ENCODE measurements at regions not wholly inside any gene's neighbourhood (a gene's known extent, or its start where the extent isn't known, plus 50 kb on each side); places are given as distances from the start of the nearest gene placed in this dataset.

DNA sequence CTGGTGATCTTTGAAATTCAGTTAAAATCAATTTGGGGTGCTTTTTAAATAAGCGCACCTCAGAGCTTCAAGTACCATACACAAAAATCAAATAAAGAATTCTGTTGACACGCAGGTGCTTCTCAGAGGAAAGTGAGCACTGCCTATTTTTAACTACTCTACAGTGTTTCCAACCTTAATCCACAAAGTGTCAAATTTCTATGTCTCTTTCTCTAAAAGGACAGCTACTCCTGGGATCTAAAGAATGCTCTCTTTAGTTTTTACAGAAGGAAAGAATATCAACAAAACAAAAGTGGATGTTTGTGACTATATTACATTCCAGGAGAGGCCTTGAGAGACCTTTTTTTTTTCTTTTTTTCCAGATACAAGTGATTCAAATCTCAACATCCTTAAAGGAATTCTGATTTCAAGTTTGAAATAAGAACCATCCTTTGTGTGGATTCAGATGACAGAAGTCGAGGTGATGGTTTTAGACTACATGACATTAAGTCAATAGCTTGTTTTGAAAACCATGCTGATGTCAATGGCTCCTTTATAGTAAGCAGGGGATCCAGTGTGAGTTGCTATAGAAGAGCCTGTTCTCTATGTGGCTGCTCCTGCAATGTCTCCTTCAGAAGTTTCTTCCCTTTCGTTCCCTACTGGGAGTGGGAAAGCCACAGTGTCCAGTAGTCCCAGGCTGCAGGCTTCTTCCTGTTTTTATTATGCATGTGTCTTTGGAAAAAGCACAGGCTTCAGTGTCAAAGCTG, 67.2 kb upstream of the DEFB112 start:
- DNase-seq = no peak
- Histone ChIP-seq H3K4me1 (no peaks in the 10 kb centered on the region), H3K9me3 (no peaks in the 10 kb centered on the region), H3K36me3 (no peaks in the 10 kb centered on the region), H3K27me3 (no peaks in the 10 kb centered on the region), H3K4me3 (no peak overlapping the region), H3K27ac (no peak overlapping the region)
- TF ChIP-seq, protein P1, sequence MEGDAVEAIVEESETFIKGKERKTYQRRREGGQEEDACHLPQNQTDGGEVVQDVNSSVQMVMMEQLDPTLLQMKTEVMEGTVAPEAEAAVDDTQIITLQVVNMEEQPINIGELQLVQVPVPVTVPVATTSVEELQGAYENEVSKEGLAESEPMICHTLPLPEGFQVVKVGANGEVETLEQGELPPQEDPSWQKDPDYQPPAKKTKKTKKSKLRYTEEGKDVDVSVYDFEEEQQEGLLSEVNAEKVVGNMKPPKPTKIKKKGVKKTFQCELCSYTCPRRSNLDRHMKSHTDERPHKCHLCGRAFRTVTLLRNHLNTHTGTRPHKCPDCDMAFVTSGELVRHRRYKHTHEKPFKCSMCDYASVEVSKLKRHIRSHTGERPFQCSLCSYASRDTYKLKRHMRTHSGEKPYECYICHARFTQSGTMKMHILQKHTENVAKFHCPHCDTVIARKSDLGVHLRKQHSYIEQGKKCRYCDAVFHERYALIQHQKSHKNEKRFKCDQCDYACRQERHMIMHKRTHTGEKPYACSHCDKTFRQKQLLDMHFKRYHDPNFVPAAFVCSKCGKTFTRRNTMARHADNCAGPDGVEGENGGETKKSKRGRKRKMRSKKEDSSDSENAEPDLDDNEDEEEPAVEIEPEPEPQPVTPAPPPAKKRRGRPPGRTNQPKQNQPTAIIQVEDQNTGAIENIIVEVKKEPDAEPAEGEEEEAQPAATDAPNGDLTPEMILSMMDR (IDR thresholded peaks at IDR 0.05) = no peak
- TF ChIP-seq POLR2AphosphoS5 (IDR thresholded peaks at IDR 0.05) (no peak), POLR2A (IDR thresholded peaks at IDR 0.05) (no peak), EP300 (IDR thresholded peaks at IDR 0.05) (no peak)
- intact Hi-C loops (cut with DNase I; ENCODE audit: low total_unique reads) = no loop called here
- WGBS, 5 donors = 44 to 74% (median 54%) methylated on average over 4 of the region's 4 CpGs

DNA sequence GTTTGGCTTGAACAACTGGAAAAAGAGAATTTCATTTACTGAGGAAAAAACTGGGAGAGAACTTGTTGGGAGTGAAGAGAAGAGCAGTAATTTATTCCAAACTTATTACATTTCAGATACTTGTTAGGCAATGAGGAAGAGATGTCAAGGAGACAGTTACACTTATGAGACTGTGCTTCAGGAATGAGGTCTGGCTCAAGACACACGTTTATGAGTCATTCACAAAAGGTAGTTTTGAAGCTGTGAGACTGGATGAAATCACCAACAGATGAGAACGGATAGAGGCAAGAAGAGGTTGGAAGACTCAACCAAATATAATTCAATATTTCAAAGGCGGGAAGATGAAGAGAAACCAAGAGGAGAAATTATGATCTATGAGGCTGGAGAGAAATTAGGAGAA, 70.6 kb upstream of the DEFB112 start:
- TF ChIP-seq POLR2A (IDR thresholded peaks at IDR 0.05) = no peak
- TF ChIP-seq, protein P1 (IDR thresholded peaks at IDR 0.05) = no peak
- TF ChIP-seq POLR2AphosphoS5 (IDR thresholded peaks at IDR 0.05) = no peak
- no peak overlapping the region for H3K27ac ChIP-seq
- no peaks in the 10 kb centered on the region for H3K9me3 ChIP-seq
- H3K4me3 ChIP-seq = no peak overlapping the region
- H3K36me3 ChIP-seq = no peaks in the 10 kb centered on the region
- no peaks in the 10 kb centered on the region for H3K27me3 ChIP-seq
- intact Hi-C loops (cut with DNase I; ENCODE audit: low total_unique reads) = loop anchor here (10.0 kb wide), 1 partner anchor 485 kb away; no protein-coding TSS in a partner anchor
- WGBS, 5 donors = 67 to 75% (median 72%) methylated on average over 3 of the region's 3 CpGs
- no peak for DNase-seq
- no peaks in the 10 kb centered on the region for H3K4me1 ChIP-seq

DNA sequence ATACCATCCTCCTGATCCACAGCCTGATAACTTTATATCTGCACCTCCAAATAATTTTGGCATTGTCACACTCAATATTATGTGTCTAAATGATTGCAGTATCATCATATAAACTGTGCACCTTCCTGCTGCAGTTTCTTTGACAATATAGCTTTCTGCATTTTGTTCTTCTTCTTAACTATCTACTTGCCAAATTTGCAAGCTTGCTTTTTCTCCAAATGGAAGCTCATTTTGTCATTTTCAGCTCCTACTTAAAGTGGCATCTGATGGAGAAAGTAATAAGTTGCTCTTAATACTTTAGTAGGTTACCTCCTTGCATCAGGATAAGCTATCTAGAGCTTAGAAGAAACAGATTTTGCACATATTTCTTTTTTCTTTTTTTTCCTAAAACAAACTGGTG, 74.0 kb upstream of the DEFB112 start:
- Histone ChIP-seq H3K9me3 (no peaks in the 10 kb centered on the region), H3K4me1 (no peaks in the 10 kb centered on the region), H3K27ac (no peak overlapping the region), H3K4me3 (no peak overlapping the region), H3K27me3 (no peaks in the 10 kb centered on the region), H3K36me3 (no peaks in the 10 kb centered on the region)
- no peak for DNase-seq
- intact Hi-C loops (cut with DNase I; ENCODE audit: low total_unique reads) = loop anchor here (10.0 kb wide), 1 partner anchor 481 kb away; no protein-coding TSS in a partner anchor
- no peak for TF ChIP-seq EP300 (IDR thresholded peaks at IDR 0.05)
- no peak for TF ChIP-seq POLR2A (IDR thresholded peaks at IDR 0.05)
- no peak for TF ChIP-seq POLR2AphosphoS5 (IDR thresholded peaks at IDR 0.05)
- TF ChIP-seq, protein P1 (IDR thresholded peaks at IDR 0.05) = no peak

DNA sequence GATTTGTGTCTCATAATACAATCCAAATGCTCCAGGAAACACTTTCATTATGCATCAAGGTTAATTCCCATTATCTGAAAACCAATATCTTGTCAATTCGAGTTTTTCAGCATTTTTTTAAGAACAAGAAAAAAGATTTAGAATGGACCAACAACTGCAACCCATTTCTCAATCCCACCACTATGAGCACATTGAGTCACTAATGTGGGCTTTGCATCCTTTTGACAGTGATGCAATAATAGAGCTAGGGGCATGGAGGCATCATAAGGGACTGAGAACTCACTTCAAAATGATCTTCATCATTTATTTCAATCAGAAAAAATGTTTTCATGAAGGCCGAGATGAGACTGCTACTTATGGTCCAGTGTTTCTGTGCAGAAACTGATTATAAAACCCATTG, 74.8 kb upstream of the DEFB112 start:
- no peaks in the 10 kb centered on the region for H3K27me3 ChIP-seq
- no peak for DNase-seq
- H3K4me3 ChIP-seq = no peak overlapping the region
- 43 to 69% (median 51%) methylated on average over 2 of the region's 2 CpGs for WGBS, 5 donors
- no peak overlapping the region for H3K27ac ChIP-seq
- TF ChIP-seq POLR2AphosphoS5 (IDR thresholded peaks at IDR 0.05) (no peak), EP300 (IDR thresholded peaks at IDR 0.05) (no peak), POLR2A (IDR thresholded peaks at IDR 0.05) (no peak)
- TF ChIP-seq, protein P1 (IDR thresholded peaks at IDR 0.05) = no peak
- intact Hi-C loops (cut with DNase I; ENCODE audit: low total_unique reads) = loop anchor here (10.0 kb wide), 1 partner anchor 480 kb away; no protein-coding TSS in a partner anchor
- no peaks in the 10 kb centered on the region for H3K36me3 ChIP-seq
- H3K9me3 ChIP-seq = no peaks in the 10 kb centered on the region
- H3K4me1 ChIP-seq = no peaks in the 10 kb centered on the region

Measured in stomach (tissue), 8 donors.